Hepatocyte (in vitro differentiated cells): ENCODE measurements at regions not wholly inside any gene's neighbourhood (a gene's known extent, or its start where the extent isn't known, plus 50 kb on each side); places are given as distances from the start of the nearest gene placed in this dataset.

Experiments
- CTCF ChIP-seq: fragments of 200-600 bp; sonication (generic); IDR thresholded peaks from 2 replicates; pipeline ENCODE4 v1.5.1; 2016; ENCODE audit warnings: antibody characterized with exemption, mild to moderate bottlenecking; ENCODE audit not compliant: poor library complexity
- EZH2 ChIP-seq: fragments of 200-600 bp; sonication (generic); IDR thresholded peaks from 2 replicates; pipeline ENCODE4 v1.6.1; 2016; ENCODE audit warnings: antibody characterized with exemption, mild to moderate bottlenecking, borderline replicate concordance
- EZH2phosphoT487 ChIP-seq: fragments of 200-600 bp; sonication (generic); IDR thresholded peaks from one replicate; pipeline ENCODE4 v1.6.1; 2018; ENCODE audit warnings: antibody characterized with exemption, mild to moderate bottlenecking, low read depth, moderate library complexity; ENCODE audit not compliant: unreplicated experiment, severe bottlenecking

- TF ChIP-seq CTCF (no peak), EZH2 (no peak), EZH2phosphoT487 (no peak)
These were observed 360.1 kb upstream of the THRB start for GRCh38 chr3:24854748-24855147.
